ENCODE measurements at regions not wholly inside any gene's neighbourhood (a gene's known extent, or its start where the extent isn't known, plus 50 kb on each side); places are given as distances from the start of the nearest gene placed in this dataset.

DNA sequence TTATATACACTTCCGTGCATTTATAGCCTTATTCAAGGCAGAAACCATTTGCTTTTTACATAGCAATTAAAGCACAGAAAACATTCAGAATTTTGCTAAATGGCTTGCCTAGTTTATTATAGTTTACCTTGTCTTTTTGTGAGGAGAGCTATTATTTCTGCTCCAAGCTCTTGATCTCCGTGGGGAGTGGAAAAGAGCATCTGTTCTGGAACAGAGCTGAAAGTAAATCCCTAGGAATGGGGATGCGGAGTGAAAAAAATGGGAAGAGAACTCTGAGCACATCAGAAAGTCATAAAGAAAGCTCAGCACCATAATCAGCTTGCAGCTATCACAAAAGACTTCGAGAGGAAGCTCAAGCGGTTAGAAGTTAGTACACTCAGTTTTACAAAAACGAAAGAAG is 1006.7 kb downstream of the ROBO2 start:
- Mint-ChIP-seq H3K27me3 (ENCODE audit: low read depth) (no peaks in the 10 kb centered on the region), H3K9me3 (peaks cover 21% of the 10 kb centered on the region), H3K4me3 (no peak overlapping the region), H3K27ac (no peak overlapping the region), H3K36me3 (ENCODE audit: low read depth) (no peaks in the 10 kb centered on the region), H3K4me1 (ENCODE audit: low read depth) (no peaks in the 10 kb centered on the region)
- DNase-seq (ENCODE audit: low spot score) = no peak

- Mint-ChIP-seq H3K4me3 (no peak overlapping the region), H3K27ac (no peak overlapping the region), H3K27me3 (ENCODE audit: low read depth) (no peaks in the 10 kb centered on the region), H3K4me1 (ENCODE audit: low read depth) (no peaks in the 10 kb centered on the region), H3K36me3 (ENCODE audit: low read depth) (no peaks in the 10 kb centered on the region), H3K9me3 (peaks cover 16% of the 10 kb centered on the region)
- DNase-seq (ENCODE audit: low spot score) = no peak
Measured at GRCh38 chr3:78048698-78049097, 1008.8 kb downstream of the ROBO2 start.

DNA sequence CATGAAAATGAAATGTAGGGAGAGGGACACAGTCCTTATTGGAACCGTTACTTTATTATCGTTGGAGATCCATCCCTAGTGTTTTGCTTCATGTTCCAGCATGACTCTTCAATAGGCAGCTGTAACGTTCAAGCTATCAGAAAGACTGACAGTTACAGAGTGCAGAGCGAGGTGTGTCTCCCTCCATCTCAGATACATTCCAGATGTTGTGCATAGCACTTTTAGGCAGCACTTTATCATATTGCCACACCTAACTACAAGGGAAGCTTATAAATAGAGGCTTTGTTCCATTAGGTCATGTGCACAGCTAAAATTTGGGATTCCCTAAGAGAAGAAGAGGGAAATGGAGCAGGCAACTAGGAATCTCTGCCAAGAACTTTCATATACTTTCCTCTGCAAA is 1009.6 kb downstream of the ROBO2 start:
- no peak for DNase-seq (ENCODE audit: low spot score)
- Mint-ChIP-seq H3K9me3 (peaks cover 13% of the 10 kb centered on the region), H3K27ac (no peak overlapping the region), H3K36me3 (ENCODE audit: low read depth) (no peaks in the 10 kb centered on the region), H3K27me3 (ENCODE audit: low read depth) (no peaks in the 10 kb centered on the region), H3K4me1 (ENCODE audit: low read depth) (no peaks in the 10 kb centered on the region), H3K4me3 (no peak overlapping the region)

GRCh38 chr3:78050276-78051065 is 1010.6 kb downstream of the ROBO2 start:
- Mint-ChIP-seq H3K27ac (no peak overlapping the region), H3K9me3 (peaks cover 10% of the 10 kb centered on the region)
- DNase-seq (ENCODE audit: low spot score) = no peak

DNA sequence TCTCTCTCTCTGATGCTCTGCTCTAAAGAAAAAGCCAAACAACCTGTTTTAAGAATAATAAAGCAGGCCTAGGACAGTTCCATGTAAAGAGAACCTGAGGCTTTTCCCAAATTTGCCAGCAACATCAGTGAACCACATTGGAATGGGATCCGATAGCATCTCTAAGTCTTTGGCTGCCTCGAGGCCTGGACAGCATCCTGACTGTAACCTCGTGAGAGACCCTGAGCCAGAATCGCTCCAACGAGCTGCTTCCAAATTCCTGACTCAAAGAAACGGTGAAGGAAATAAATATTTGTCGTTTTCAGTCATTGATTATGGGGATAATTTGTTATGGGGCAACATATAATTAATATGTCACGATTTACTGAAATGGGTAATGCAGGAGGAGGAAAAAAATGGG is 1012.8 kb downstream of the ROBO2 start:
- Mint-ChIP-seq H3K9me3 (peaks cover 17% of the 10 kb centered on the region), H3K27ac (no peak overlapping the region), H3K36me3 (ENCODE audit: low read depth) (no peaks in the 10 kb centered on the region), H3K4me1 (ENCODE audit: low read depth) (no peaks in the 10 kb centered on the region), H3K27me3 (ENCODE audit: low read depth) (no peaks in the 10 kb centered on the region), H3K4me3 (no peak overlapping the region)
- no peak for DNase-seq (ENCODE audit: low spot score)

More at GRCh38 chr3:78050276-78051065, 1010.6 kb downstream of the ROBO2 start:
- H3K4me3 Mint-ChIP-seq = no peak overlapping the region
- H3K36me3 Mint-ChIP-seq (ENCODE audit: low read depth) = no peaks in the 10 kb centered on the region
- H3K27me3 Mint-ChIP-seq (ENCODE audit: low read depth) = no peaks in the 10 kb centered on the region
- no peaks in the 10 kb centered on the region for H3K4me1 Mint-ChIP-seq (ENCODE audit: low read depth)

- DNase-seq (ENCODE audit: low spot score) = no peak
- Mint-ChIP-seq H3K4me1 (ENCODE audit: low read depth) (no peaks in the 10 kb centered on the region), H3K4me3 (no peak overlapping the region), H3K27ac (no peak overlapping the region), H3K9me3 (peaks cover 16% of the 10 kb centered on the region), H3K36me3 (ENCODE audit: low read depth) (no peaks in the 10 kb centered on the region), H3K27me3 (ENCODE audit: low read depth) (no peaks in the 10 kb centered on the region)
Measured at GRCh38 chr3:78066287-78066686, 1026.4 kb downstream of the ROBO2 start.

GRCh38 chr3:78070188-78070587 is 1030.3 kb downstream of the ROBO2 start:
- Mint-ChIP-seq H3K27ac (no peak overlapping the region), H3K9me3 (peaks cover 22% of the 10 kb centered on the region), H3K4me3 (no peak overlapping the region), H3K27me3 (ENCODE audit: low read depth) (no peaks in the 10 kb centered on the region), H3K4me1 (ENCODE audit: low read depth) (no peaks in the 10 kb centered on the region), H3K36me3 (ENCODE audit: low read depth) (no peaks in the 10 kb centered on the region)
- no peak for DNase-seq (ENCODE audit: low spot score)

GRCh38 chr3:78076379-78076778 is 1036.5 kb downstream of the ROBO2 start:
- H3K4me1 Mint-ChIP-seq (ENCODE audit: low read depth) = no peaks in the 10 kb centered on the region
- H3K9me3 Mint-ChIP-seq = peaks cover 37% of the 10 kb centered on the region
- H3K36me3 Mint-ChIP-seq (ENCODE audit: low read depth) = no peaks in the 10 kb centered on the region
- H3K27me3 Mint-ChIP-seq (ENCODE audit: low read depth) = no peaks in the 10 kb centered on the region
- no peak overlapping the region for H3K4me3 Mint-ChIP-seq
- H3K27ac Mint-ChIP-seq = no peak overlapping the region
- DNase-seq (ENCODE audit: low spot score) = no peak

- Mint-ChIP-seq H3K4me1 (ENCODE audit: low read depth) (no peaks in the 10 kb centered on the region), H3K36me3 (ENCODE audit: low read depth) (no peaks in the 10 kb centered on the region), H3K27ac (no peak overlapping the region), H3K9me3 (peaks cover 37% of the 10 kb centered on the region), H3K27me3 (ENCODE audit: low read depth) (no peaks in the 10 kb centered on the region), H3K4me3 (no peak overlapping the region)
- no peak for DNase-seq (ENCODE audit: low spot score)
Measured at GRCh38 chr3:78077178-78077577, 1037.3 kb downstream of the ROBO2 start.

DNA sequence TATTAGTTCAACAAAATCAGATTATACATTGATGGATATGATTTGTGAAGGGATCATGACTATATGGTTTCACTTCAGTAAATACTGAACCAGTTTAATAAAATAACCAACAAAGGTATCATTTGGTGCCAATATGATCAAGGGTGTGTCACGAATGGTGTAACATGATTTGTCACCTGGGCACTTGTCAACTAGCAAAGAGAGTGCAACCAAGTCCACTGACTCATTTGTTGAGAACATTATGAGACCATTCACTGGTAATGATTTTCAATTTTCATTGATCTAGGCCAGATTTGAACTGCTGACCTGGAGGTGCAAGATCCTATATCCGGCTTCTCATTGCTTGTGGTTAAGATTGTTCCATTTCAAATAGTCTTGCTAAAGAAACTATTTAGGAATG is 1037.9 kb downstream of the ROBO2 start:
- Mint-ChIP-seq H3K4me1 (ENCODE audit: low read depth) (no peaks in the 10 kb centered on the region), H3K9me3 (peaks cover 43% of the 10 kb centered on the region), H3K27me3 (ENCODE audit: low read depth) (no peaks in the 10 kb centered on the region), H3K4me3 (no peak overlapping the region), H3K27ac (no peak overlapping the region), H3K36me3 (ENCODE audit: low read depth) (no peaks in the 10 kb centered on the region)
- no peak for DNase-seq (ENCODE audit: low spot score)

DNA sequence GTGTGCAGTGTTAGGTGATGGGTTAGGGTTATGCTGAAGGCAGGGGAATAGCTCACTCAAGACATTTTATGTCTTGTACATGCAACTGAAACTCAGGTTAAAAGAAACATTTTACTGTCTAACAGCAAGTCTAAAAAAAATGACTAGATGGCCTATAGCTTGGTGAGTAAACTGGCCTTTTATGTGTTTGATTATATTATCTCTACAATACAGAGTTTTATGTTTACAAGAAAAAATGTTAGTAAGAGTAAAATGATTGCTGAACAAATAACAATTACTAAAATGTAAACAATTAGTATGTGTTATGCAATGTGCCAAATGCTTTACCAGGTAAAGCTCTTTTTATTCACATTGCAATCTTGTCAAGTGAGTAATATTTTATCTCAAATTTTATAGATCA is 1039.6 kb downstream of the ROBO2 start:
- no peaks in the 10 kb centered on the region for H3K36me3 Mint-ChIP-seq (ENCODE audit: low read depth)
- H3K9me3 Mint-ChIP-seq = peaks cover 41% of the 10 kb centered on the region
- H3K27ac Mint-ChIP-seq = no peak overlapping the region
- DNase-seq (ENCODE audit: low spot score) = no peak
- no peaks in the 10 kb centered on the region for H3K27me3 Mint-ChIP-seq (ENCODE audit: low read depth)
- H3K4me3 Mint-ChIP-seq = no peak overlapping the region
- H3K4me1 Mint-ChIP-seq (ENCODE audit: low read depth) = no peaks in the 10 kb centered on the region

DNA sequence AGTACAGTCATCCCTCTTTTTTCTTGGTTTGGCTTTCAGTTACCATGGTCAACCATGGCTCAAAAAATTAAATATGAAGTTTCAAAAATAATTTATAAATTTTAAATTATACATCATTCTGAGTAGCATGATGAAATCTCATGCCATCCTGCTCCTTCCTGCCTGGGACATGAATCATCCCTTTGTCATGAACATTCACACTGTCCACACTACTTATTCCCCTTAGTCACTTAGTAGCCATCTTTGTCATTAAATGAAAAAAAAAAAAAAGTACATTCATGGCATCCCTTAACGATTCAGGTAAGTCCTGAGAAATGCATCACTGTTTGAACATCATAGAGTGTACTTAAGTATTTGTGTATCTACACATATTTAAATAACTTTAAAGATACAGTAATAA is 1046.3 kb downstream of the ROBO2 start:
- H3K27ac Mint-ChIP-seq = no peak overlapping the region
- H3K4me1 Mint-ChIP-seq (ENCODE audit: low read depth) = no peaks in the 10 kb centered on the region
- no peaks in the 10 kb centered on the region for H3K27me3 Mint-ChIP-seq (ENCODE audit: low read depth)
- peaks cover 13% of the 10 kb centered on the region for H3K9me3 Mint-ChIP-seq
- no peak for DNase-seq (ENCODE audit: low spot score)
- H3K36me3 Mint-ChIP-seq (ENCODE audit: low read depth) = no peaks in the 10 kb centered on the region
- H3K4me3 Mint-ChIP-seq = no peak overlapping the region

- Mint-ChIP-seq H3K36me3 (ENCODE audit: low read depth) (no peaks in the 10 kb centered on the region), H3K4me1 (ENCODE audit: low read depth) (no peaks in the 10 kb centered on the region), H3K4me3 (no peak overlapping the region), H3K27me3 (ENCODE audit: low read depth) (no peaks in the 10 kb centered on the region), H3K9me3 (peaks cover 19% of the 10 kb centered on the region), H3K27ac (no peak overlapping the region)
- no peak for DNase-seq (ENCODE audit: low spot score)
Measured at GRCh38 chr3:78087134-78087533, 1047.2 kb downstream of the ROBO2 start.

GRCh38 chr3:78088006-78088405 is 1048.1 kb downstream of the ROBO2 start:
- no peak for DNase-seq (ENCODE audit: low spot score)
- Mint-ChIP-seq H3K36me3 (ENCODE audit: low read depth) (no peaks in the 10 kb centered on the region), H3K4me1 (ENCODE audit: low read depth) (no peaks in the 10 kb centered on the region), H3K27me3 (ENCODE audit: low read depth) (no peaks in the 10 kb centered on the region), H3K27ac (no peak overlapping the region), H3K9me3 (peaks cover 18% of the 10 kb centered on the region), H3K4me3 (no peak overlapping the region)

GRCh38 chr3:78090382-78090781 is 1050.5 kb downstream of the ROBO2 start:
- no peak for DNase-seq (ENCODE audit: low spot score)
- H3K36me3 Mint-ChIP-seq (ENCODE audit: low read depth) = no peaks in the 10 kb centered on the region
- peaks cover 23% of the 10 kb centered on the region for H3K9me3 Mint-ChIP-seq
- H3K27ac Mint-ChIP-seq = no peak overlapping the region
- H3K4me3 Mint-ChIP-seq = no peak overlapping the region
- H3K4me1 Mint-ChIP-seq (ENCODE audit: low read depth) = no peaks in the 10 kb centered on the region
- H3K27me3 Mint-ChIP-seq (ENCODE audit: low read depth) = no peaks in the 10 kb centered on the region
